NCI-H446 (cell line): ENCODE measurements at regions not wholly inside any gene's neighbourhood (a gene's known extent, or its start where the extent isn't known, plus 50 kb on each side); places are given as distances from the start of the nearest gene placed in this dataset.
"Not testable (repeated sequence)": the region's sequence is repeated elsewhere in the genome, so short reads cannot be mapped to it uniquely, and the experiment has no call there.

Source experiments
- DNase-seq, 2 experiments: peaks; one replicate each; lab custom pipeline; 2025; lab: John Stamatoyannopoulos, UW

DNA sequence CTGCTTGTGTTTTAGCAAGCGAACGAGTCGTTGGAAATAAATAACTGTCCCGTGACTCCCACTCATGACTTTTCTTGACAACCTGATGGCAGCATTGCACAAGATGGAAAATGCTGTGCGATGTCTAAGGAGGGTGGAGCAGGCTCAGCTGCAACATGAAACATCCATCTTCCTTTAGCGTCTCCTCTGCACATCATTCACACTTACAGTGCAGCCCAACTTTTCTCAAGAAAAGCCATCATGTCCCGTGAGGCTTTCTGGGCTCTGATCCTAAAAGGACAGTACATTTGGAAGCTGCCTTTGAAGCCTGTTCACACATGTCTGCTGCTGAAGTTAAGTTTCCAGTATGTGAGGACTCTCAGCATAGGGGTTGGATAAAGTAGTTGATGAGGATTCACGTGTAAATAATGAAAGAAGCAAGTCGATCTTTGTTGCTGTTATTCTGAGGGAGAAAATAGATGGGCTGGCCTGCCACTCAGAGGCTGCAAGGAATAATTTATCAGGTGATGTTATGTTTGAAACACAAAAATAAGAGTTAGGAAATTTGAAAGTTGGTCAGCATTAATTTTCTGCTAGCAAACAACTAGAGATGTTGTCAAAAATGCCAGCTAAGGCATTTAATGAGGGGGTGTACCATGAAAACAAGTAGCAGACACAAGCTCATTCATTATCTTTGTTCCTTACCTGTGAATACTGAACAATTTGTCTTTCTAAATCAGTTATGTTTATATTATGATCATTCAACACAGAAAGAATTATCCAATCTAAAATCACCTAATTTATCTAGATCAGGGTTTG is 328.7 kb upstream of the ZFP42 start:
- DNase-seq, result no peak

GRCh38 chr4:187668526-187669082 is 327.0 kb upstream of the ZFP42 start:
- DNase-seq, result no peak

GRCh38 chr4:187671521-187671920 is 324.1 kb upstream of the ZFP42 start:
- DNase-seq, result not testable (repeated sequence)

- not testable (repeated sequence) for DNase-seq
Observed at GRCh38 chr4:187671958-187672357, 323.6 kb upstream of the ZFP42 start.

GRCh38 chr4:187672526-187672925 is 323.0 kb upstream of the ZFP42 start:
- DNase-seq, result not testable (repeated sequence)

DNA sequence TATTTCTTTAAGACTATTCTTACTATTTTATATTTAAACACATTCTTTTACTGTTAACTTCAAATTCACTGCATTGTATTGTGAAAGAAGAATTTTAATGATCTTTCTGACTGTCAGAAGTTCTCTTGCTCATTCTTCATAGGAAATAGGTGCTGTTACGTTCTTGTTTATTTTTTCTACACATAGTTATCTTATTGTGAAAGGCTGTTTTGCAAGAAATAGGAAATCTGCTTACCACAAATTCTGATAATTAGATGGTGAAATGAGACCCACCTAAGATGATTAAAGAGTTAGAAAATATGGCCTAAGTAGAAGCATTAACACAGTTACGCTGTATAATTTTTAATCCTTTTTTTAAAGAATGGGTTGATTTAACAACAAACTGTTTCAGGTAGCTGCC is 316.1 kb upstream of the ZFP42 start:
- DNase-seq, result no peak

GRCh38 chr4:187685247-187685646 is 310.3 kb upstream of the ZFP42 start:
- DNase-seq, result no peak

GRCh38 chr4:187687697-187688096 is 307.9 kb upstream of the ZFP42 start:
- no peak for DNase-seq

GRCh38 chr4:187692626-187693025 is 302.9 kb upstream of the ZFP42 start:
- no peak for DNase-seq

DNA sequence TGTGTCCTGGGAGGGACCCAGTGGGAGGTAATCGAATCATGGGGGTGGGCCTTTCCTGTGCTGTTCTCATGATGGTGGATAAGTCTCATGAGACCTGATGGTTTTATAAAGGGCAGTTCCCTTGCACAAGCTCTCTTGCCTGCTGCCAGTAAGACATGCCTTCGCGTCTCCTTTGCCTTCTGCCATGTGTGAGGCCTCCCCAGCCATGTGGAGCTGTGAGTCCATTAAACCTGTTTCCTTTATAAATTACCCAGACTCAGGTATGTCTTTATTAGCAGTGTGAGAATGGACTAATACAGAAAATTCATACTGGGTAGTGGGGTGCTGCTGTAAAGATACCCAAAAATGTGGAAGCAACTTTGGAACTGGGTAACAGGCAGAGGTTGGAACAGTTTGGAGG is 300.0 kb upstream of the ZFP42 start:
- DNase-seq, result not testable (repeated sequence)

DNA sequence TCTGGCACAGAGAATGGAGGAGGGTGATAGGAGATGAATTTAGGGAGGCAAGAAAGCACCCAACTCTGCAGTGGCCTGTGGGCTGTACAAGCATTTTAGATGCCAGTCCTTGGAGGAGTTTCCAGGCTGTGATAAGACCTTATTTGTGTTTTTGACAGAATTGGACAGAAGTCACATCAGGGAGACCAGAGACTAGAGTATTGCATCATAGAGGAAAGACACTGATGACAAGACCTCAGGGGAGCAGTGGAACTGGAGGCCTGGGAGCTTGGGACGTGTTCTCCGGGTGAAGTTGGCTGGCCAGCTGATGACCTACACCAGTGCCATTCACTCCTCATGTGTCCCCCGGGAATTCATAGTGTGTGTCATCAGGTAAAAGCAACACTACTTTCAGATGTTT is 284.0 kb upstream of the ZFP42 start:
- no peak for DNase-seq

- no peak for DNase-seq
Observed at GRCh38 chr4:187714957-187715356, 280.6 kb upstream of the ZFP42 start.

- no peak for DNase-seq
Observed at GRCh38 chr4:187715466-187715865, 280.1 kb upstream of the ZFP42 start.

DNA sequence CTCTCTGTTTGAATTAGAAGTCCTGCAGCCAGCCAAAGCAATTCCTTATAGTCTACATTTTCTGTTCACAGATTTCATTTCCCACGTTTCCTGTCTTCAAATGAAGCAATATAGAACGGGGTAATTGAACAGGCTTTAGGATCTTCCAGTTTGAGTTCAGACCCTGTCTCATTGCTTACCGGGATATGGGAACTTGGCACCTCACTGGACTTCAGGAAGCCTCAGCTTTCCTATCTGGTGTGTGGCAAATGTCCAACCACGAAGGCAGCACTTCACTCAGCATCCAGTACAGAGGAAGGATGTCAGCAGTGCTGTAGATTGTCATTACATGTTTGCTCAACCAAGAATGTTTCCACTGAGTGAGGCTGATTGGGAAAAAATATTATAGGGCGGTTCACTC is 271.1 kb upstream of the ZFP42 start:
- DNase-seq, result no peak

DNA sequence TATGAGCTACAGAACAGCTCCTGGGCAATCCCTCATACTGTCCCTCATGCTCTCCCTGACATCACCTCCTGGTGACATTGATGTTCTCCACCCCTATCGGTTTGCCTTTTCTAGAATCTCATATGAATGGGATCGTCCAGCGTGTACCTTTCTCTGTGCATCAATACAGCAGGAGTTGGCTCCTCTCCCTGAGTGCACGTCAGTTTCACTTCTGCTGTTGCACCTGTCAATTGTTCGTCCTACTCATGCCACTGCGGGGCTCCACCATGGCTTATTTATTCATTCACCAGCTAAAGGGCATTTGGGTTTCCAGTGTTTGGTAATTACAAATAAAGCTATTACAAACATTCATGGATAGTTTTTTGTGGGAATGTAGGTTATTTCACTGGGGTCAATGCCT is 269.1 kb upstream of the ZFP42 start:
- no peak for DNase-seq

DNA sequence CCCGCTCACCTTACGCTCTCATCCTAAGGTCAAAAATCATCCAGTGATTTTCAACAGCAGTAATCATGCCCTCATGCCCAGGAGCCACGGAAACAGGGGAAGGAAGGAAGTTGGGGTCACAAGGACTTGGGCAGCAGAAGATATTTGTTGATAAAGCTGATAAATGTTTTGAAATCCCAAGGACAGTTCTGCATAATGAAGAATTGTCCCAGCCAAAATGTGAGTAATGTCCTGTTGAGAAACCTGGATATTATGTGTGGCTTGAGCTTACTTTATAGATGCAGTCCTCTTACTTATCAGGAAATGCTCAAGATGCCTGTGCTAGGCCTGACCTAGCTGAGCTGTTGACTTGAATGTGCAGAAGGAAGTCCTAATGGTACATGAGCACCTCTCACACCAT is 263.0 kb upstream of the ZFP42 start:
- no peak for DNase-seq

- DNase-seq, result no peak
Observed at GRCh38 chr4:187739771-187740170, 255.8 kb upstream of the ZFP42 start.

DNA sequence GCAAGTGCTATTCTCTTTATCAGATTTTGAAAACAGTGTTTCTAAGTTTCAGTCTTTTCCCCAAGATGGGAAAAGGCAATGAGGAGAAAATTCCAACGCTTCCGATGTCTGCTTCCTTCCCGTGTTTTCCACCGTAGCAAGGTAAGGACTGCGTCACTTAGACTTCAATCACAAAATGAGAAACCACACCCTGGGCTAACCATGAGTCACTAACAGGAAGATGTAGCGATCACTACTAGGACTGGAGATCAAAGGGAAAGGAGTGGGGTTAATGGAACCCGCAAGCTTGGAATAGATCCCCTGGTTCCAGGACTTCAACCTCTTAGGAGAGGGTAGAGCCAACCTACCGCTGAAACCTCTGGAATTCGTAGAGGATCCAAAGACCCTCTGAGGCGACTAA is 250.7 kb upstream of the ZFP42 start:
- no peak for DNase-seq

DNA sequence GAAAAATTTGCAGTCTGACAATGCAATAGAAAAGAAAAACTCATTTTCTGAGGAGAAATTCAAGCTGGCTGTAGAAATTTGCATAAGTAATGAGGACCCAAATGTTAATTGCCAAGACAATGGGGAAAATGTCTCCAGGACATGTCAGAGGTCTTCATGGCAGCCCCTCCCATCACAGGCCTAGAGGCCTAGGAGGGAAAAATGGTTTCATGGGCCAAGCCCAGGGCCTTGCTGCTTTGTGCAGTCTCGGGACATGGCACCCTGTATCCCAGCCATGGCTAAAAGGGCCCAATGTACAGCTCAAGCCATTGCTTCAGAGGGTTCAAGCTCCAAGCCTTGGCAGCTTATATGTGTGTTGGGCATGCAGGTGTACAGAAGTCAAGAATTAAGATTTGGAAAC is 244.9 kb upstream of the ZFP42 start:
- not testable (repeated sequence) for DNase-seq

DNA sequence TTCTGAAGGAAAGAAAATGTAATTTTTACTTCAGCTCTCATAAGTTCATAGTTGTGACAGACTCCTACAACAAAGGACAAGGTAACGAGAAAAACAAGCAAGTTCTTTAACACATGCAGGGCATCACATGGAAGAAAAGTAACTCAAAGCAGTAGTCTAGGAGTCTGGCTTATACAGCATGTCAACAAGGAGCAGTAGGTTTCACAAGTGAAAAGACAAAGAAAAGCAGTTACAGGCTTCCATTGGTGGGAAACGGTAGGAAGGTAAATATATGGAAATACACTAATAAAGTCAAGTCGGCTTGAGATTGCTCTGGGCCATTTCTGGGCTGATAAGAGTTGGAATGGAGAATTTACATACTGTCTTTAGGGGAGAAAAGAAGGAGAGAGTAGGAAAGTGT is 228.4 kb upstream of the ZFP42 start:
- no peak for DNase-seq

DNA sequence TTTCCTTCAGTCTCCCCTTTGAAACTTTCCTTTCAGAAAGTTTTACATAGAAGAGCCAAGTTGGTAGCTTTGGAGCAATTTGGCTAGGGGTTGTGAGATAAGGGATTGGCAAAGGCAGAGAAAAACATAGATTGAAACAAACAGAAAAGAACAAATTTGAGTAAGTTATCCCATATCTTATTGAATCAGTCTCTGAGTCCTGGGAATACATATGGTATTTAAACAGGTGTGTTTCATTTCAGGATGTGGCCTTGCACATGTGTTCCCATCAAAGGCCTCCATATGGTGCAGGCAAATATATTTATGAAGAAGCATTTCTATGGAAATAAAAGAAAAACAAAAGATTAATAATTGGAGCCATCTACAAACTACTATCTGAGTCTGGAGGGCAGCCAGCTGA is 227.9 kb upstream of the ZFP42 start:
- no peak for DNase-seq

- DNase-seq, result no peak
Observed at GRCh38 chr4:187770345-187770744, 225.2 kb upstream of the ZFP42 start.

- DNase-seq, result no peak
Observed at GRCh38 chr4:187777954-187778353, 217.6 kb upstream of the ZFP42 start.

DNA sequence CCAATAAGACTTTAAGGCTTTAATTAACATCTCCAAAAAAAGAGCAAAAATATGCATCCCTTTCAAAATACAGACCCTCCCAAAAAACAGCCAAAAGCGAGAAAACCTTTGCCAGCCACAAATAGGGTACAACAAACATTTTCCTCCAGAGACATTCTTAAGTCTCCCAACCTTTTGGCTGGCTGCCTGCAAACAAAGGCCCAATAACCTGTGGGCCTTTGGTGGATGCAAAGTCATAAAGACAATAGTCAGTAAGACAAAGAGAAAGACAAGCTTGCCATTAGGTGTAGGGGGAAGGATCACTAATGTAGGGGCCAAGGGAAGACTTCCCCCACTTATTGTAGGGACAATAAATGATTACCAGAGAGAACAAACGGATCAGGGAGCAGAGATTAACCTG is 215.5 kb upstream of the ZFP42 start:
- DNase-seq, result no peak
